ENCODE measurements at regions not wholly inside any gene's neighbourhood (a gene's known extent, or its start where the extent isn't known, plus 50 kb on each side); places are given as distances from the start of the nearest gene placed in this dataset.

DNA sequence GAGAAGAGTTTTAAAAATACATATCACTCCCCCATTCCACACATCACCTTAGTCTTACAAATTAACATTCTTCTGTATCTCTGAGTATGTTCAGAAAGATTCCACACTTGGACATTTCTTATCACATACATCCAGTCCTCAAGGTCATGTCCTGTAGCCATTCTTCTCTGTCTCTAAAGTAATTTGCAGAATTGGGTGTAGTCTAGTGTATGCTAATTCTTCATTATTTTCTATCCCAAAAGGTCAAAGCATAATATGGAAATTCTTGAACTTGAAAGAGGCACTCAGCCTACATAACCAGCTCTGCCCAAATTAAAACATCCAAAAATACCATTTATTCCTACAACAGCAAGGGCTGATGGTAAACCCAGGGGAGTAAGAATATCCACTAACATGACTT lies 286.0 kb downstream of the HAO1 start:
- TF ChIP-seq ZNF433 (tag by site-specific recombination; IDR thresholded peaks at IDR 0.05; ENCODE audit: low read depth): no peak
- TF ChIP-seq SALL2 (tag by site-specific recombination; IDR thresholded peaks at IDR 0.05; ENCODE audit: borderline replicate concordance): no peak
- TF ChIP-seq, protein P1, sequence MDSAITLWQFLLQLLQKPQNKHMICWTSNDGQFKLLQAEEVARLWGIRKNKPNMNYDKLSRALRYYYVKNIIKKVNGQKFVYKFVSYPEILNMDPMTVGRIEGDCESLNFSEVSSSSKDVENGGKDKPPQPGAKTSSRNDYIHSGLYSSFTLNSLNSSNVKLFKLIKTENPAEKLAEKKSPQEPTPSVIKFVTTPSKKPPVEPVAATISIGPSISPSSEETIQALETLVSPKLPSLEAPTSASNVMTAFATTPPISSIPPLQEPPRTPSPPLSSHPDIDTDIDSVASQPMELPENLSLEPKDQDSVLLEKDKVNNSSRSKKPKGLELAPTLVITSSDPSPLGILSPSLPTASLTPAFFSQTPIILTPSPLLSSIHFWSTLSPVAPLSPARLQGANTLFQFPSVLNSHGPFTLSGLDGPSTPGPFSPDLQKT (IDR thresholded peaks at IDR 0.05; ENCODE audit: borderline replicate concordance, low read depth, low read length): no peak
- no peak for TF ChIP-seq ZNF701 (tag by site-specific recombination; IDR thresholded peaks at IDR 0.05)
- no peak for TF ChIP-seq ZNF423 (tag by site-specific recombination; IDR thresholded peaks at IDR 0.05)
- TF ChIP-seq ZSCAN30 (tag by site-specific recombination; IDR thresholded peaks at IDR 0.05): no peak
- TF ChIP-seq ZFP69B (tag by site-specific recombination; IDR thresholded peaks at IDR 0.05): no peak
- TF ChIP-seq ZNF626 (tag by site-specific recombination; IDR thresholded peaks at IDR 0.05): no peak
- no peak for TF ChIP-seq ZNF621 (tag by site-specific recombination; IDR thresholded peaks at IDR 0.05)
- TF ChIP-seq, protein P2, sequence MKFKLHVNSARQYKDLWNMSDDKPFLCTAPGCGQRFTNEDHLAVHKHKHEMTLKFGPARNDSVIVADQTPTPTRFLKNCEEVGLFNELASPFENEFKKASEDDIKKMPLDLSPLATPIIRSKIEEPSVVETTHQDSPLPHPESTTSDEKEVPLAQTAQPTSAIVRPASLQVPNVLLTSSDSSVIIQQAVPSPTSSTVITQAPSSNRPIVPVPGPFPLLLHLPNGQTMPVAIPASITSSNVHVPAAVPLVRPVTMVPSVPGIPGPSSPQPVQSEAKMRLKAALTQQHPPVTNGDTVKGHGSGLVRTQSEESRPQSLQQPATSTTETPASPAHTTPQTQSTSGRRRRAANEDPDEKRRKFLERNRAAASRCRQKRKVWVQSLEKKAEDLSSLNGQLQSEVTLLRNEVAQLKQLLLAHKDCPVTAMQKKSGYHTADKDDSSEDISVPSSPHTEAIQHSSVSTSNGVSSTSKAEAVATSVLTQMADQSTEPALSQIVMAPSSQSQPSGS (tag by site-specific recombination; IDR thresholded peaks at IDR 0.05; ENCODE audit: low read depth): no peak
- no peak for TF ChIP-seq HOXA7 (CRISPR knock-in tag; IDR thresholded peaks at IDR 0.05; ENCODE audit: borderline replicate concordance)
- no peak for TF ChIP-seq HOXD13 (CRISPR knock-in tag; IDR thresholded peaks at IDR 0.05; ENCODE audit: borderline replicate concordance)
- TF ChIP-seq ZNF155 (tag by site-specific recombination; IDR thresholded peaks at IDR 0.05): no peak
- no peak for TF ChIP-seq ZNF366 (tag by site-specific recombination; conservative IDR thresholded peaks at IDR 0.05)
- TF ChIP-seq ZNF133 (tag by site-specific recombination; IDR thresholded peaks at IDR 0.05): no peak
- ChIA-PET POLR2A (no interaction called here), CTCF (no interaction called here)
- no peak overlapping the region for H3K27ac ChIP-seq (ENCODE audit: extremely low read depth, low read depth, low read length)
- H3K4me3 ChIP-seq (ENCODE audit: low read depth, low read length): no peak overlapping the region
- H3K4me1 ChIP-seq (ENCODE audit: control insufficient read depth, insufficient read depth, low read length): no peaks in the 10 kb centered on the region
- no peaks in the 10 kb centered on the region for H3K9me3 ChIP-seq (ENCODE audit: control insufficient read depth, insufficient read depth, low read depth, low read length)
- H3K36me3 ChIP-seq (ENCODE audit: control insufficient read depth in 2 of 2, insufficient read depth in 1 of 2, low read length in 2 of 2): no peaks in the 10 kb centered on the region

DNA sequence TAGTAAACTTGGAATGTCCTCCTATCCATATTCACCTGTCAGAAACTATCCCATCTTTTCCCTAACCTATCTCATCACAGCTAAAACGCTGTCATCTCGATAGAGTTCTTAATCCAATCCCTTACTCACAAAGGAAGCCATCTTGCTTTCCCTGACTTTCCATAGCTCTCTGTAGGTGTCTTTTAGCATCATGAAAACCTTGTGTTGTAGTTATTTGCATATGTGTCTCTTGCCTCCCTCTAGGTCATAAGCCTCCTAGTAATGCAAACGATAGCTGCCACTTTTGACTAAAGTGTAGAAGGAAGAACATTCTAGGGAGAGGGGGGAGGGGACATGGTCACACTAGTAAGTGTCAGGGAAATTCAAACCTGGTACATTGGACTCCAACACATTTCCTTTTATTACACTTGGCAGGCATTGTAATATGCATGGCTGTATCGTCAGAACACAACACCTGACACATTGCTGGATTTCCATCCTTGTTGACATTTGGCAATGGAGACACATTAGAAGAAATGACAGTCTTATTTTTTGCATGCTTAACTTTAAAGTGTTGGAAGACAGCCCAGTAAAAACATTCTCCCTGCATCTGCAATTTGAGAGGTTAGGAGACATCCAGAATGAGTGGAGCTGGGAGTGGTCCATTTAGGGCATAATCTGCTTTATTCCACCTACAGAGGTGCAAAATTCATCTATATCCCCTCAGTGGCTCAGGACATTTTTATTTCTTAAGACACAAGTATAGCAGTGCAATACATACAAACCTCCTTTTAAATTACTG lies 283.4 kb downstream of the HAO1 start:
- ChIA-PET POLR2A (no interaction called here), CTCF (no interaction called here)
- H3K4me3 ChIP-seq (ENCODE audit: low read depth, low read length): no peak overlapping the region
- no peaks in the 10 kb centered on the region for H3K36me3 ChIP-seq (ENCODE audit: control insufficient read depth in 2 of 2, insufficient read depth in 1 of 2, low read length in 2 of 2)
- H3K4me1 ChIP-seq (ENCODE audit: control insufficient read depth, insufficient read depth, low read length): no peaks in the 10 kb centered on the region
- no peak overlapping the region for H3K27ac ChIP-seq (ENCODE audit: extremely low read depth, low read depth, low read length)
- no peaks in the 10 kb centered on the region for H3K9me3 ChIP-seq (ENCODE audit: control insufficient read depth, insufficient read depth, low read depth, low read length)
- TF ChIP-seq ZNF76 (tag by site-specific recombination; IDR thresholded peaks at IDR 0.05; ENCODE audit: borderline replicate concordance, low read depth): no peak
- no peak for TF ChIP-seq GLI2 (tag by site-specific recombination; IDR thresholded peaks at IDR 0.05; ENCODE audit: borderline replicate concordance, low read depth)
- TF ChIP-seq ZNF324 (tag by site-specific recombination; IDR thresholded peaks at IDR 0.05): no peak
- no peak for TF ChIP-seq IKZF3 (tag by site-specific recombination; IDR thresholded peaks at IDR 0.05)
- no peak for TF ChIP-seq ZNF416 (tag by site-specific recombination; IDR thresholded peaks at IDR 0.05)
- no peak for TF ChIP-seq SP3 (tag by site-specific recombination; IDR thresholded peaks at IDR 0.05)
- TF ChIP-seq ZNF16 (tag by site-specific recombination; IDR thresholded peaks at IDR 0.05; ENCODE audit: low read depth): no peak
- TF ChIP-seq, protein P3, sequence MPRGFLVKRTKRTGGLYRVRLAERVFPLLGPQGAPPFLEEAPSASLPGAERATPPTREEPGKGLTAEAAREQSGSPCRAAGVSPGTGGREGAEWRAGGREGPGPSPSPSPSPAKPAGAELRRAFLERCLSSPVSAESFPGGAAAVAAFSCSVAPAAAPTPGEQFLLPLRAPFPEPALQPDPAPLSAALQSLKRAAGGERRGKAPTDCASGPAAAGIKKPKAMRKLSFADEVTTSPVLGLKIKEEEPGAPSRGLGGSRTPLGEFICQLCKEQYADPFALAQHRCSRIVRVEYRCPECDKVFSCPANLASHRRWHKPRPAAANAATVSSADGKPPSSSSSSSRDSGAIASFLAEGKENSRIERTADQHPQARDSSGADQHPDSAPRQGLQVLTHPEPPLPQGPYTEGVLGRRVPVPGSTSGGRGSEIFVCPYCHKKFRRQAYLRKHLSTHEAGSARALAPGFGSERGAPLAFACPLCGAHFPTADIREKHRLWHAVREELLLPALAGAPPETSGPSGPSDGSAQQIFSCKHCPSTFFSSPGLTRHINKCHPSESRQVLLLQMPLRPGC (tag by site-specific recombination; IDR thresholded peaks at IDR 0.05): no peak
- TF ChIP-seq ZNF248 (tag by site-specific recombination; IDR thresholded peaks at IDR 0.05): no peak
- TF ChIP-seq, protein P1 (IDR thresholded peaks at IDR 0.05; ENCODE audit: borderline replicate concordance, low read depth, low read length): no peak
- no peak for TF ChIP-seq ZNF473 (tag by site-specific recombination; IDR thresholded peaks at IDR 0.05)
- TF ChIP-seq, protein P4, sequence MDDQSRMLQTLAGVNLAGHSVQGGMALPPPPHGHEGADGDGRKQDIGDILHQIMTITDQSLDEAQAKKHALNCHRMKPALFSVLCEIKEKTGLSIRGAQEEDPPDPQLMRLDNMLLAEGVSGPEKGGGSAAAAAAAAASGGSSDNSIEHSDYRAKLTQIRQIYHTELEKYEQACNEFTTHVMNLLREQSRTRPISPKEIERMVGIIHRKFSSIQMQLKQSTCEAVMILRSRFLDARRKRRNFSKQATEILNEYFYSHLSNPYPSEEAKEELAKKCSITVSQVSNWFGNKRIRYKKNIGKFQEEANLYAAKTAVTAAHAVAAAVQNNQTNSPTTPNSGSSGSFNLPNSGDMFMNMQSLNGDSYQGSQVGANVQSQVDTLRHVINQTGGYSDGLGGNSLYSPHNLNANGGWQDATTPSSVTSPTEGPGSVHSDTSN (CRISPR knock-in tag; IDR thresholded peaks at IDR 0.05): no peak
- no peak for TF ChIP-seq KLF9 (tag by site-specific recombination; IDR thresholded peaks at IDR 0.05; ENCODE audit: low read depth)
